GM20000 (cell line): ENCODE measurements at regions not wholly inside any gene's neighbourhood (a gene's known extent, or its start where the extent isn't known, plus 50 kb on each side); places are given as distances from the start of the nearest gene placed in this dataset.
"Not testable (repeated sequence)": the region's sequence is repeated elsewhere in the genome, so short reads cannot be mapped to it uniquely, and the experiment has no call there.

Source experiments
- DNase-seq: peaks from one replicate; pipeline ENCODE4 v3.0.0; 2012; ENCODE audit warnings: low spot score
- CTCF ChIP-seq: IDR thresholded peaks from 2 replicates; pipeline ENCODE4 v1.5.1; 2012; ENCODE audit warnings: mild to moderate bottlenecking, control low read depth; ENCODE audit errors: extremely low read depth, missing control alignments

- TF ChIP-seq CTCF = no peak
- DNase-seq = no peak
Measured at GRCh38 chr17:12230481-12231354, 210.0 kb downstream of the MAP2K4 start.

- DNase-seq = no peak
- no peak for TF ChIP-seq CTCF
Measured at GRCh38 chr17:12231355-12231682, 210.6 kb downstream of the MAP2K4 start.

GRCh38 chr17:12239021-12239420 is 218.3 kb downstream of the MAP2K4 start:
- not testable (repeated sequence) for DNase-seq

GRCh38 chr17:12242345-12242954 is 221.8 kb downstream of the MAP2K4 start:
- no peak for TF ChIP-seq CTCF
- no peak for DNase-seq

- DNase-seq = no peak
Measured at GRCh38 chr17:12247761-12248160, 227.1 kb downstream of the MAP2K4 start.

GRCh38 chr17:12250973-12251372 is 230.3 kb downstream of the MAP2K4 start:
- DNase-seq = peak; percentile 16
- TF ChIP-seq CTCF = no peak

More at GRCh38 chr17:12247761-12248160, 227.1 kb downstream of the MAP2K4 start:
- no peak for TF ChIP-seq CTCF

GRCh38 chr17:12252462-12252861 is 231.8 kb downstream of the MAP2K4 start:
- DNase-seq = no peak
- TF ChIP-seq CTCF = no peak

GRCh38 chr17:12254460-12254859 is 233.8 kb downstream of the MAP2K4 start:
- no peak for DNase-seq
- no peak for TF ChIP-seq CTCF
